GM19328 (cell line): ENCODE measurements at regions not wholly inside any gene's neighbourhood (a gene's known extent, or its start where the extent isn't known, plus 50 kb on each side); places are given as distances from the start of the nearest gene placed in this dataset.

Experiments
- ATAC-seq: cut with Tn5 transposase; IDR thresholded peaks from one replicate; pipeline ENCODE4 v1.9.1; 2021; ENCODE audit warnings: mild to moderate bottlenecking, moderate library complexity; ENCODE audit not compliant: unreplicated experiment

DNA sequence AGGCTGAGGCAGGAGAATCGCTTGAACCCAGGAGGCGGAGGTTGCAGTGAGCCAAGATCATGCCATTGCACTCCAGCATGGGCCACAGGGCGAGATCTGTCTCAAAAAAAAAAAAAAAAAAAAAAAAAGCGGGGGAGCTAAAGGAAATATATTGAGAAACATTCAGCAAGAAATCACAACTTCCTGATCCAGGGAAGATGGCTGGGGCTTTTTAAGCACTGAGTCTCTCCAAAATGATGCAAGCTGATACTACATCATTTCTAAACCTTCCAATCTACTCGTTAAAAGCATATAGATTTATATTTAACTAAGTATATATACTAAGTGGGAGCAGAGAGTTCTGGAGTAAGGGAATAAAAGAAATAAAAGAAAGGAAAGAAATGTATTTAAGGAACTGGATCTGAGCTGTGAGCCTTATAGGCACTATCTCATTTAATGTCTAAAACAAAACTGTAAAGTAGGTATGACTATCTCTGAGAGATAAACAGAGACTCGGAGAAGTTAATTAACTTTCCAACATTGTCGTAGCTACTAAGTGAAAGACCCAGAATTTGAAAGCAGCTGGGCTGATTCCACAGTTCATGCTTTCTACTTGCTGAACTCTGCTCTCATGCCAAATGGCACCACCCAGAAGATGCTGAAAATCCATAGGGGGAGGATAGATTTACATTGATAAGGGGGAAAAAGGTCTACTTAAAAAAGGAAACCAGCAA lies 215.0 kb upstream of the MARCKS start:
- ATAC-seq = no peak

DNA sequence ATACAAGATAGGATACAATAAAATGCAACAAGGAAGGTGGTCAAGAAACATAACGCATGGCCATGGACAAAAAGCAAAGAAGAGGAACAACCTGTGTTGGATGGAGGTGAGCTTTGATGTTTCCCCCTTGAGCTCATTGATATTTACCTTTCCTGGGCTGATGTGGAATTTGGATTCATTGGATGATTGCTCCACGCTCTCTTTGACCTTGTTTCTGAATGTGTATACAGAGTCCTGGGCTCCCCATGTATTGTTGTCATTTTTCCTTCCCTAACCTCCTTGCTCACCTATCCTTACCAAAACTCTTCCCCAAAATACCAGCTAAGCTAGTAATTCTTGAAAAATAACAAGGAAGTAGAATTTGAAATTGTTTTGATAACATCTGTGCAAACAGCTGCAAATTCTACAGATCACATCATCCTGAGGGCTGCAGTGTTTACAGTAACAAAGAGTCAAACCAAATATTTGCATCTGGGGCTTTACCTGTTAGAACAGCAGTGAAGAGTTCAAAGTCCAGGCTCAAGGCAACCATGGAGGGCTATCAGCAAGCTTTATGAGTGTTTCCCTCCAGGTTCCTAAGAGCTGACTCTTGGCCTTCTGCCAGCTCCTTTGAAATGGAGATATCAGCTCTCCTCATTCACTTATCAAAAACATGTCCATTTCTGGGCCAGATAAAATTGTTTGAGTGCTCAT lies 214.3 kb upstream of the MARCKS start:
- ATAC-seq = peak; percentile 90

DNA sequence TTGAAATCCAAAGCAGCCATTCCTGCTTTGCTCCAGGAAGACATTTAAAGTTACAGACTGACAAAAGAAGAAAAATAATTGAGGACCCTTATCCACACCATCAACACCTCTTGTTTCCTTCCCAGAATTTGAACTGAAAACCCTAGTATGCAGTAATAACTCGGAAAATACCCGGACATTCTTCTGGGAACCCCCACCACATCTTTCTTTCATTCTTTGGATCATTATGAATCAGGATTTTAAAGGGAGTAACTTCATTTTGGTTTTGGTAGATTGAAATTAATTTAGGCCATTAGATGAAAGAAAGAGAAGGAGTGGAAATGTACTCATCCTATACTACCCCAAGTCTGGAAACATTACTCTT lies 213.8 kb upstream of the MARCKS start:
- no peak for ATAC-seq

GRCh38 chr6:113644861-113645575 lies 212.1 kb upstream of the MARCKS start:
- ATAC-seq = no peak

- no peak for ATAC-seq
Observed at GRCh38 chr6:113645576-113645970, 211.6 kb upstream of the MARCKS start.

GRCh38 chr6:113645986-113646385 lies 211.2 kb upstream of the MARCKS start:
- no peak for ATAC-seq

GRCh38 chr6:113646701-113647100 lies 210.4 kb upstream of the MARCKS start:
- ATAC-seq = no peak

- ATAC-seq = no peak
Observed at GRCh38 chr6:113647143-113647889, 209.8 kb upstream of the MARCKS start.

DNA sequence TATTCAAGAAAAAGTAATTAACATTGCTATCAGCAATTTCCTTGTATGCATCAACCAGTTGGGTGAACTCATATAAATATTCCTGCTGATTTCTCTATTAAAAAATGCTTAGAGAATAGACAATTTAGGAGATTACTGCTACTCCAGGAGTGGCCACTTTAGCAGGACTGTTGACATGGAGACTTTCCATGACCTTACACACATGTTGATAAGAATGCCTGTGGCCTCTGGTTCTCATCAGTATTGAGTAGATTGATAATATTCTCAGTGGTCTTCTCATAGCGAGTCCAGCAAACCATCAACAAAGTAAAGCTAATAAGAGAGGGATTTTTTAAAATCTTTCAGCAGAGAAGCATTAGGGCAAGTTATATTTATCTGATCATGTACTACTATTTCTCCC lies 208.4 kb upstream of the MARCKS start:
- no peak for ATAC-seq

GRCh38 chr6:113649276-113649675 lies 207.9 kb upstream of the MARCKS start:
- no peak for ATAC-seq

DNA sequence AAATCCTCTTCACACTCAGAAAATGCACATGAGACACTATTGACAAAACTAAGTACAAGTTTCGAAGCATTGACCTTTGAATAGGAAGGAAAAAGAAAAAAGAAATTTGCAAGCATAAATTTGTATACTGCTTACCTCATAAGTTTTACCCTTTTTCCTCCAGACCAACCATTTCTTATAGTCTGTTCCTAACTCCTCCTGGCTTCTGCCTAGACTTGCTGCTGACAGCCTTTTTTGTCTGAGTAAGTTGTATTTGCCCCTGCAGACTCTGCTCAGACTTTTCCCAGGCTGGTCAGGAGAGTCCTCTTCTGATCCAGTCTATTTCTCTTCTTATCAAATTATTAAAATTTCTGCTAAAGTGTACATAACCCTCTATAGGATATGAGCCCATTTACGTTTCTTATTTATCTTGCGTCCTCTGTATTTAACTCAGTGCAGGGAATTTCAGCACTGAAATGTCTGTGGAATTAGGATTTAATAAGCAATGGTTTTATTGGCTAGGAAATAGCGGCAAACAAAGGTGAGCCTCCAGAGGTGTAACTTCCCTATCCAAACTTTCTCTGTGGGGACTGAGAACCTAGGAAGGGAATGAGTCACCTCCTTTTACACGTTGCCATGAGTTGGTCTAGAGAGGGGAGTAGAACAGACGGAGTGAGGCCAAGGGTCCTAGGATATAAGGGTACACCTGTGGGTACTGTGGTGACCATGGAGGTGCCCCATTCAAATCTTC lies 207.1 kb upstream of the MARCKS start:
- no peak for ATAC-seq

- ATAC-seq = no peak
Observed at GRCh38 chr6:113650610-113650979, 206.6 kb upstream of the MARCKS start.

- no peak for ATAC-seq
Observed at GRCh38 chr6:113651120-113651519, 206.0 kb upstream of the MARCKS start.

GRCh38 chr6:113651920-113652319 lies 205.2 kb upstream of the MARCKS start:
- no peak for ATAC-seq

DNA sequence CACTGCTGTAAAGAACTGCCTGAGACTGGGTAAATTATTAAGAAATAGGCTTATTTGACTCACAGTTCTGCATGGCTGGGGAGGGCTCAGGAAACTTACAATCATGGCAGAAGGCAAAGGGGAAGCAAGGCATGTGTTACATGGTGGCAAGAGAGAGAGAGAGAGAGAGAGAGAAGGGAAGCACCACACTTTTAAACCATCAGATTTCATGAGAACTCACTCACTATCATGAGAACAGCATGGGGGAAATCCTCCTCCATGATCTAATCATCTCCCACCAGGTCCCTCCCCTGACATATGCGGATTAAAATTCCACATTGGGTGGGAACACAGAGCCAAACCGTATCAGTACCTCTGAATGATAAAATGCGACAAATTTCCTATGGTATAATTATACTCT lies 203.9 kb upstream of the MARCKS start:
- no peak for ATAC-seq

GRCh38 chr6:113654396-113654795 lies 202.7 kb upstream of the MARCKS start:
- ATAC-seq = no peak

DNA sequence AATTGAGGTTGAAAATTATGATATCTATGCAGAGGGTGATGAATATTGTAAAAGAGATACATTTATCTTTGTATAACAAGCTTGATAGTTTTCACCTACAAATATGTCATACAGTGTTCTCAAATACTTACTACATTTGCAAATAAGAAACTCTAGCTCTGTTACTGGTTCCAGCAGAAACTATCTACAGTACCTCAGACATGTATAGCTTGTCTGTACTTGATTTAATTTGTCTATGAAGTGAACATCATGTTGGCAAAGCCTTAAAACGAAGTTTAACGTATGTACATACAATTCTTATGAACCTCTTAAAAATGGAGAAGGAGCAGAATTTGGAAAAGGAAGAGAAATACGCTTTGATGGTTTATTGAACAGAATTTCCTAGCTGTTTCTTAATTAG lies 201.4 kb upstream of the MARCKS start:
- ATAC-seq = no peak

- ATAC-seq = no peak
Observed at GRCh38 chr6:113659762-113660404, 197.3 kb upstream of the MARCKS start.

DNA sequence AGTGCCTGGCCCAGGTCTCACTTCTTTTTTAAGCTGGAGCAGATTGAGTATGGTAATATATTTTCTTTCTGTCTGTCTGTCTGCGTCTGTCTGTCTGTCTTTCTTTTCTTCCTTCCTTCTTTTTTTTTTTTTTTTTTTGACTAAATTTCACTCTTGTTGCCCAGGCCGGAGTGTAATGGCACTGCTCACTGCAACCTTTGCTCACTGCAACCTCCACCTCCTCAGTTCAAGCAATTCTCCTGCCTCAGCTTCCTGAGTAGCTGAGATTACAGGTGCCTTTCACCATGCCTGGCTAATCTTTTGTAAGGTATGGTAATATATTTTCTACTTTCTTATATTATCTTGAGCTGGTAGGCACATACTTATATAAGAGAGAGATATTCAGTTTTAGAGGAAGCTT lies 196.3 kb upstream of the MARCKS start:
- ATAC-seq = no peak

DNA sequence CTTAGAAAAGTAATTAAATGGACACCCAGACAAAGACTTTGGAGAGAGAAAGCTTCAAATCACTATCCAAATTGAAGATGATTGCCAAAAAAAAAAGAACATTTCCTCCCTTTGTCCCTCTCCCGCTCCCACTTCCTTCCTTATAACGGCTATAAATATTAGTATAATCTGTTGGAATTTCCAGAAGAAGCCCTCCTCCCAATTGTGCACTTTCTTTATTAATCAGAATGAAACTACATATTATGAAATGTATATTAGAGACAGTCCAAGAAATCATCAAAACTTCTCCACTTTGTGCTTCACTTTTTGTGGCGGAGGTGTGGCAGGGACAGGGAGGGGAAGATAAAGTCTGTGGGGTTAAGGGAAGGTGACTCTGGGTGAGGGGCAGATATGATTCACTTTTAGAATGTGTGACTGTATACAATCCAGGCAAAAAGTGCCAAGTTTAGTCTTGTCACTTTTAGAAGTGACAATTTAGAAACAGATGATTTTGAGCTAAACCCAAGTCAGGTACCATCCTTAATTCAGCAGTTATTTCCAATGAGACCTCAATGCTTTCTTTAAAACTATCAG lies 195.0 kb upstream of the MARCKS start:
- no peak for ATAC-seq
